ENCODE measurements at regions not wholly inside any gene's neighbourhood (a gene's known extent, or its start where the extent isn't known, plus 50 kb on each side); places are given as distances from the start of the nearest gene placed in this dataset.

- H3K27ac Mint-ChIP-seq = no peak overlapping the region
- H3K36me3 Mint-ChIP-seq = no peaks in the 10 kb centered on the region
- no peak for ATAC-seq (replicated peaks)
- H3K9me3 Mint-ChIP-seq = peaks cover 0 to 3% of the 10 kb centered on the region in 2 donors
- H3K27me3 Mint-ChIP-seq = no peaks in the 10 kb centered on the region
- H3K4me3 Mint-ChIP-seq = no peak overlapping the region
- H3K4me1 Mint-ChIP-seq = no peaks in the 10 kb centered on the region
- no peak for DNase-seq
These were observed 2314.9 kb downstream of the LRRC4C start for GRCh38 chr11:39144351-39145130.

- no peak overlapping the region for H3K27ac Mint-ChIP-seq
- no peaks in the 10 kb centered on the region for H3K36me3 Mint-ChIP-seq
- DNase-seq (no peak), ATAC-seq (replicated peaks) (no peak)
- no peaks in the 10 kb centered on the region for H3K27me3 Mint-ChIP-seq
- H3K4me3 Mint-ChIP-seq = no peak overlapping the region
- H3K4me1 Mint-ChIP-seq = no peaks in the 10 kb centered on the region
- H3K9me3 Mint-ChIP-seq = peaks cover 0 to 4% of the 10 kb centered on the region in 2 donors
These were observed 2319.9 kb downstream of the LRRC4C start for GRCh38 chr11:39139581-39139980.

- Mint-ChIP-seq H3K4me1 (no peaks in the 10 kb centered on the region), H3K36me3 (no peaks in the 10 kb centered on the region), H3K4me3 (no peak overlapping the region)
These were observed 2338.6 kb downstream of the LRRC4C start for GRCh38 chr11:39120890-39121289.

GRCh38 chr11:39113606-39114005 is 2345.8 kb downstream of the LRRC4C start:
- no peak for DNase-seq
- Mint-ChIP-seq H3K27ac (no peak overlapping the region), H3K36me3 (no peaks in the 10 kb centered on the region), H3K4me1 (no peaks in the 10 kb centered on the region), H3K27me3 (no peaks in the 10 kb centered on the region), H3K4me3 (no peak overlapping the region), H3K9me3 (peaks cover 0 to 4% of the 10 kb centered on the region in 2 donors)
- no peak for ATAC-seq (replicated peaks)

More at GRCh38 chr11:39120890-39121289, 2338.6 kb downstream of the LRRC4C start:
- DNase-seq (no peak), ATAC-seq (replicated peaks) (no peak)
- no peaks in the 10 kb centered on the region for H3K27me3 Mint-ChIP-seq
- no peak overlapping the region for H3K27ac Mint-ChIP-seq
- H3K9me3 Mint-ChIP-seq = peaks cover 1 to 4% of the 10 kb centered on the region in 2 donors

GRCh38 chr11:39102236-39102635 is 2357.2 kb downstream of the LRRC4C start:
- H3K4me3 Mint-ChIP-seq = no peak overlapping the region
- DNase-seq (no peak), ATAC-seq (replicated peaks) (no peak)
- no peak overlapping the region for H3K27ac Mint-ChIP-seq
- H3K9me3 Mint-ChIP-seq = peaks cover 7 to 17% of the 10 kb centered on the region in 2 donors
- H3K4me1 Mint-ChIP-seq = no peaks in the 10 kb centered on the region
- no peaks in the 10 kb centered on the region for H3K36me3 Mint-ChIP-seq
- H3K27me3 Mint-ChIP-seq = no peaks in the 10 kb centered on the region

GRCh38 chr11:39078465-39078864 is 2381.0 kb downstream of the LRRC4C start:
- H3K27ac Mint-ChIP-seq = no peak overlapping the region
- no peak overlapping the region for H3K4me3 Mint-ChIP-seq
- no peaks in the 10 kb centered on the region for H3K4me1 Mint-ChIP-seq
- no peaks in the 10 kb centered on the region for H3K27me3 Mint-ChIP-seq
- H3K36me3 Mint-ChIP-seq = no peaks in the 10 kb centered on the region
- H3K9me3 Mint-ChIP-seq = peaks cover 2 to 5% of the 10 kb centered on the region in 2 donors
- DNase-seq = no peak
- no peak for ATAC-seq (replicated peaks)

- Mint-ChIP-seq H3K4me3 (no peak overlapping the region), H3K4me1 (no peaks in the 10 kb centered on the region), H3K27ac (no peak overlapping the region), H3K36me3 (no peaks in the 10 kb centered on the region), H3K9me3 (peaks cover 3% of the 10 kb centered on the region in 2 donors), H3K27me3 (no peaks in the 10 kb centered on the region)
- ATAC-seq (replicated peaks) (no peak), DNase-seq (no peak)
These were observed 2421.8 kb downstream of the LRRC4C start for GRCh38 chr11:39037611-39038010.

- Mint-ChIP-seq H3K4me3 (no peak overlapping the region), H3K27ac (no peak overlapping the region), H3K36me3 (no peaks in the 10 kb centered on the region), H3K27me3 (no peaks in the 10 kb centered on the region), H3K9me3 (peaks cover 2% of the 10 kb centered on the region in 2 donors), H3K4me1 (no peaks in the 10 kb centered on the region)
- ATAC-seq (replicated peaks) (no peak), DNase-seq (no peak)
These were observed 2423.4 kb downstream of the LRRC4C start for GRCh38 chr11:39036021-39036420.

GRCh38 chr11:39021539-39021938 is 2423.5 kb upstream of the RAG2 start:
- no peak overlapping the region for H3K4me3 Mint-ChIP-seq
- no peaks in the 10 kb centered on the region for H3K4me1 Mint-ChIP-seq
- ATAC-seq (replicated peaks) = no peak
- H3K9me3 Mint-ChIP-seq = peaks cover 4% of the 10 kb centered on the region in 2 donors
- DNase-seq = no peak
- no peak overlapping the region for H3K27ac Mint-ChIP-seq
- no peaks in the 10 kb centered on the region for H3K36me3 Mint-ChIP-seq
- no peaks in the 10 kb centered on the region for H3K27me3 Mint-ChIP-seq

GRCh38 chr11:39011797-39012196 is 2413.8 kb upstream of the RAG2 start:
- ATAC-seq (replicated peaks) (no peak), DNase-seq (no peak)
- H3K27me3 Mint-ChIP-seq = no peaks in the 10 kb centered on the region
- peaks cover 4 to 6% of the 10 kb centered on the region in 2 donors for H3K9me3 Mint-ChIP-seq
- no peak overlapping the region for H3K4me3 Mint-ChIP-seq
- no peaks in the 10 kb centered on the region for H3K36me3 Mint-ChIP-seq
- no peak overlapping the region for H3K27ac Mint-ChIP-seq
- H3K4me1 Mint-ChIP-seq = no peaks in the 10 kb centered on the region

GRCh38 chr11:38990841-38991240 is 2392.8 kb upstream of the RAG2 start:
- no peak overlapping the region for H3K27ac Mint-ChIP-seq
- no peak for ATAC-seq (replicated peaks)
- H3K27me3 Mint-ChIP-seq = no peaks in the 10 kb centered on the region
- H3K36me3 Mint-ChIP-seq = no peaks in the 10 kb centered on the region
- no peaks in the 10 kb centered on the region for H3K4me1 Mint-ChIP-seq
- H3K9me3 Mint-ChIP-seq = peaks cover 8 to 10% of the 10 kb centered on the region in 2 donors
- no peak overlapping the region for H3K4me3 Mint-ChIP-seq
- DNase-seq = no peak

- ATAC-seq (replicated peaks) (no peak), DNase-seq (no peak)
- no peak overlapping the region for H3K27ac Mint-ChIP-seq
- H3K36me3 Mint-ChIP-seq = no peaks in the 10 kb centered on the region
- no peaks in the 10 kb centered on the region for H3K4me1 Mint-ChIP-seq
- H3K27me3 Mint-ChIP-seq = no peaks in the 10 kb centered on the region
- H3K9me3 Mint-ChIP-seq = peaks cover 11 to 14% of the 10 kb centered on the region in 2 donors
- no peak overlapping the region for H3K4me3 Mint-ChIP-seq
These were observed 2392.1 kb upstream of the RAG2 start for GRCh38 chr11:38990139-38990538.

GRCh38 chr11:38988908-38989307 is 2390.9 kb upstream of the RAG2 start:
- no peak overlapping the region for H3K27ac Mint-ChIP-seq
- ATAC-seq (replicated peaks) = no peak
- H3K9me3 Mint-ChIP-seq = peaks cover 14 to 16% of the 10 kb centered on the region in 2 donors
- no peaks in the 10 kb centered on the region for H3K36me3 Mint-ChIP-seq
- H3K4me3 Mint-ChIP-seq = no peak overlapping the region
- DNase-seq = no peak
- H3K4me1 Mint-ChIP-seq = no peaks in the 10 kb centered on the region
- H3K27me3 Mint-ChIP-seq = no peaks in the 10 kb centered on the region

GRCh38 chr11:38972220-38972619 is 2374.2 kb upstream of the RAG2 start:
- no peak for DNase-seq
- ATAC-seq (replicated peaks) = no peak
- Mint-ChIP-seq H3K4me3 (no peak overlapping the region), H3K27me3 (no peaks in the 10 kb centered on the region), H3K36me3 (no peaks in the 10 kb centered on the region), H3K9me3 (no peaks in the 10 kb centered on the region), H3K4me1 (no peaks in the 10 kb centered on the region), H3K27ac (no peak overlapping the region)

GRCh38 chr11:38971141-38971540 is 2373.1 kb upstream of the RAG2 start:
- no peaks in the 10 kb centered on the region for H3K36me3 Mint-ChIP-seq
- H3K27me3 Mint-ChIP-seq = no peaks in the 10 kb centered on the region
- H3K9me3 Mint-ChIP-seq = no peaks in the 10 kb centered on the region
- H3K27ac Mint-ChIP-seq = no peak overlapping the region
- no peaks in the 10 kb centered on the region for H3K4me1 Mint-ChIP-seq
- DNase-seq = no peak
- H3K4me3 Mint-ChIP-seq = no peak overlapping the region
- ATAC-seq (replicated peaks) = no peak

Data from stimulated activated naive B cell treated with anti-CD40 and anti-IgM and Interleukin-4, amounts not matched to agents 10 μg/mL and 1 μg/mL and 100 μg/mL, for 72 hours (primary cell).